Gastrocnemius medialis (tissue), 4 donors: ENCODE measurements at regions not wholly inside any gene's neighbourhood (a gene's known extent, or its start where the extent isn't known, plus 50 kb on each side); places are given as distances from the start of the nearest gene placed in this dataset.

Experiments used
- ATAC-seq, 2 donors: fragments of 150-250 bp; one replicate each; pipeline ENCODE4 v1.9.1; 2016
- DNase-seq, 2 donors: peaks; one replicate each; pipeline ENCODE4 v3.0.0-alpha.2; 2019
- H3K27ac ChIP-seq, 4 donors: fragments of 200-600 bp; sonication (generic); 1 replicate in 1 of 4; 2 replicates in 3 of 4; pipeline ENCODE4 v1.5.1; 2016 to 2018; ENCODE audit warnings: mild to moderate bottlenecking in 2 of 4, moderate library complexity in 1 of 4
- H3K27me3 ChIP-seq, 3 donors: fragments of 200-600 bp; sonication (generic) in 2 of 3; 1 replicate in 1 of 3; 2 replicates in 2 of 3; pipeline versions ENCODE4 v1.5.1 to v1.6.0; 2016 to 2019; ENCODE audit warnings: mild to moderate bottlenecking in 1 of 3, moderate library complexity in 1 of 3
- H3K36me3 ChIP-seq, 2 donors: fragments of 200-600 bp; sonication (generic) in 1 of 2; one replicate each; pipeline ENCODE4 v1.5.1; 2017 to 2018
- H3K4me1 ChIP-seq, 2 donors: fragments of 200-600 bp; sonication (generic) in 1 of 2; one replicate each; pipeline ENCODE4 v1.5.1; 2016 to 2017; ENCODE audit warnings: mild to moderate bottlenecking in 2 of 2
- H3K4me3 ChIP-seq, 4 donors: fragments of 200-600 bp; sonication (generic) in 3 of 4; 1 replicate in 1 of 4; 2 replicates in 3 of 4; pipeline ENCODE4 v1.5.1; 2016 to 2019; ENCODE audit warnings: mild to moderate bottlenecking in 2 of 4
- H3K9me3 ChIP-seq, 3 donors: fragments of 200-600 bp; sonication (generic) in 2 of 3; 1 replicate in 1 of 3; 2 replicates in 2 of 3; pipeline ENCODE4 v1.5.1; 2016 to 2019
- POLR2A ChIP-seq, 2 donors: fragments of 450-650 bp; IDR thresholded peaks; one replicate each; pipeline ENCODE4 v1.6.1; 2017; ENCODE audit warnings: antibody characterized with exemption in 2 of 2, mild to moderate bottlenecking in 2 of 2, moderate library complexity in 2 of 2
- in situ Hi-C, 4 donors: fragments of 200-750 bp; cut with MboI; loops; one replicate each; pipeline versions ENCODE4 v1.15.0 to v1.8.0; 2017; ENCODE audit warnings: low sequenced_read_pairs in 4 of 4
- intact Hi-C: fragments of 100-400 bp; cut with DNase I; formaldehyde crosslinking; loops from one replicate; pipeline ENCODE4 v1.15.1; 2023; ENCODE audit warnings: low total_unique reads
- TF ChIP-seq, protein P1 (sequence below), 5 experiments: fragments of 450-650 bp in 3 of 5; fragments of 200-600 bp in 2 of 5; sonication (generic) in 2 of 5; IDR thresholded peaks in 4 of 5; conservative IDR thresholded peaks in 1 of 5; 1 replicate in 4 of 5; 2 replicates in 1 of 5; pipeline ENCODE4 v1.5.1; 2016 to 2019; ENCODE audit warnings: antibody characterized with exemption in 5 of 5, mild to moderate bottlenecking in 3 of 5, moderate library complexity in 3 of 5

DNA sequence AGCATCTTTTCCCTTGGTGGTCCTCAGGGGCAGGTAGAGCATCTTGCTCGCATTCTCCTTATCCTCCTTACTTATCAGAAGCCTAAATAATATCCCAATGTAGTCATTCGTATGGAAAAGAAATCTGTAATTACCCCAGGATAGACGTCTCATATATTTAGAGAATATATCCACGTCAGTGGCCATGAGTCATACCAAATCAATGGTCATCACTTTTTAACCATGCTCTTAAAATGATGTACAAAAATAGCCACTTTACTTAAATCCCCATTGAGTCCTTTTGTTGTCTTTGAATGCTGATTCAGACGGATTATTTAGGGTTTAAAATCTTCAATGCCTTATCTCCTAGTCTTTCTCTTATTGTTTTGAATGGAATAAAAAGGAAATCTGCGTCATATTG is 231.7 kb upstream of the STXBP5 start:
- DNase-seq: no peak
- Histone ChIP-seq H3K4me1 (peaks cover 0 to 2% of the 10 kb centered on the region in 2 donors), H3K27me3 (no peaks in the 10 kb centered on the region), H3K4me3 (no peak overlapping the region), H3K27ac (no peak overlapping the region), H3K9me3 (no peaks in the 10 kb centered on the region), H3K36me3 (no peaks in the 10 kb centered on the region)
- in situ Hi-C loops (no loop called here), intact Hi-C loops (no loop called here)
- ATAC-seq: no peak
- TF ChIP-seq POLR2A (IDR thresholded peaks at IDR 0.05): no peak
- TF ChIP-seq, protein P1, sequence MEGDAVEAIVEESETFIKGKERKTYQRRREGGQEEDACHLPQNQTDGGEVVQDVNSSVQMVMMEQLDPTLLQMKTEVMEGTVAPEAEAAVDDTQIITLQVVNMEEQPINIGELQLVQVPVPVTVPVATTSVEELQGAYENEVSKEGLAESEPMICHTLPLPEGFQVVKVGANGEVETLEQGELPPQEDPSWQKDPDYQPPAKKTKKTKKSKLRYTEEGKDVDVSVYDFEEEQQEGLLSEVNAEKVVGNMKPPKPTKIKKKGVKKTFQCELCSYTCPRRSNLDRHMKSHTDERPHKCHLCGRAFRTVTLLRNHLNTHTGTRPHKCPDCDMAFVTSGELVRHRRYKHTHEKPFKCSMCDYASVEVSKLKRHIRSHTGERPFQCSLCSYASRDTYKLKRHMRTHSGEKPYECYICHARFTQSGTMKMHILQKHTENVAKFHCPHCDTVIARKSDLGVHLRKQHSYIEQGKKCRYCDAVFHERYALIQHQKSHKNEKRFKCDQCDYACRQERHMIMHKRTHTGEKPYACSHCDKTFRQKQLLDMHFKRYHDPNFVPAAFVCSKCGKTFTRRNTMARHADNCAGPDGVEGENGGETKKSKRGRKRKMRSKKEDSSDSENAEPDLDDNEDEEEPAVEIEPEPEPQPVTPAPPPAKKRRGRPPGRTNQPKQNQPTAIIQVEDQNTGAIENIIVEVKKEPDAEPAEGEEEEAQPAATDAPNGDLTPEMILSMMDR (IDR thresholded peaks at IDR 0.05 in 4 of 5, conservative IDR thresholded peaks at IDR 0.05 in 1 of 5): no peak

DNA sequence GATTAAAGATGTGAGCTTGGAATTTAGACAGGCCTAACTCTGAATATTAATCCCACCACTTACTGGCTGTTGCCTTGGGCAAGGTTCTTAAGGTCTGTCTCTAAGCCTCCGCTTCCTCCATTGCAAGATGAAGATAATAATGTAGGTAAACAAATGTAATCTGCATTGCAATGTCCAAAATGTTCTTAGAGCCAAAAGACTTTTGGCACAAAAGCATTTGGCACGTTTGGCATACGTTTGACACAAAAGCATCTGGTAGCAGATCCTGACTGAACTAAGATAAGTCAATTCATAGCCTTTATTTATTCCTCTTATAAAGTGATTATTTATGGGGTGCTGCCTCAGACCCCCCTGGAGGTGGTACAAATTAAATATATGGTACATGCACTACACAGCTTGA is 229.9 kb upstream of the STXBP5 start:
- in situ Hi-C loops: no loop called here

DNA sequence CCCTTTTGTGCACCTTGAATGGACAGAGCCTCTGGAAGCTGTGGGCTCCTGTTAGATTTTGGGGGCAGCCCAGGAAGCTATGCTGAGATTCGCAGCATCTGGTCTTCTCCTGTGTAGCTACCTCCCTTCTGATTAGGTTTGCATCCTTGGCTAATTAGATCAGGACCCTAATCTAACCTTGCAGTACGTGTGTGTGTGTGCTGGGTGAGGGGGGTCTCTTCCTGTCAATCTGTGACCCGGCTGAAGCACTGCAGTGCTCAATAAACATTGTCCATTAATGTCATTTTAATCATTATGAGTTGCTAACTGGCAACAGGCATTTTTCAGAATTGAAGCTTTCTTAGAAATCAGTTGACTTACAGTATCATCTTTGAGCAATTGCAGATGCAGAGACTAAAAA is 229.1 kb upstream of the STXBP5 start:
- TF ChIP-seq POLR2A (IDR thresholded peaks at IDR 0.05): no peak
- TF ChIP-seq, protein P1 (IDR thresholded peaks at IDR 0.05 in 4 of 5, conservative IDR thresholded peaks at IDR 0.05 in 1 of 5): no peak
- ATAC-seq (no peak), DNase-seq (no peak)
- Histone ChIP-seq H3K27me3 (no peaks in the 10 kb centered on the region), H3K9me3 (no peaks in the 10 kb centered on the region), H3K27ac (no peak overlapping the region), H3K36me3 (no peaks in the 10 kb centered on the region), H3K4me3 (no peak overlapping the region), H3K4me1 (no peaks in the 10 kb centered on the region)
- in situ Hi-C loops: no loop called here
- intact Hi-C loops: no loop called here

More for the DNA sequence above, 229.9 kb upstream of the STXBP5 start:
- no peak for DNase-seq
- Histone ChIP-seq H3K4me3 (no peak overlapping the region), H3K27ac (no peak overlapping the region), H3K27me3 (no peaks in the 10 kb centered on the region), H3K9me3 (no peaks in the 10 kb centered on the region), H3K4me1 (no peaks in the 10 kb centered on the region), H3K36me3 (no peaks in the 10 kb centered on the region)
- intact Hi-C loops: no loop called here
- ATAC-seq: no peak
- TF ChIP-seq, protein P1 (IDR thresholded peaks at IDR 0.05 in 4 of 5, conservative IDR thresholded peaks at IDR 0.05 in 1 of 5): no peak
- TF ChIP-seq POLR2A (IDR thresholded peaks at IDR 0.05): no peak

DNA sequence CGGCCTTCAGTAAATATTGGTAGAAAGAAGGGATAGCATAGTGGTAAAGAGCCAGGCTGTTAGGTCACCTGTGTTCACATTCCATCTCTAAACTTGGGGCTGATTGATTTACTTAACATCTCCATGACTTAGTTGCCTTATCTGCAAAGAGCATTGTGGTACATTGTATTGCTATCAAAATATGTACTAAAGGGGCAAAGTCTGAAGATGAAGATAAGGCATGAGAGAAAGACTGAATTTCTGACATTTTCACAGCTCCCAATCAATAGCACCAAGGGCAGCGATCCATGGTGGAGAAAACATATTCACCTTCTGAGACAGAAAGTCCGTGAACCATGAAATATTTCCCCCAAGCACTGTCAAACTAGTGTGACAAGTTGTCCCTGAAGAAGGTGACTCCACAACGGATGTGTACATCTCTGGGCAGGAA is 223.3 kb upstream of the STXBP5 start:
- no peak for TF ChIP-seq POLR2A (IDR thresholded peaks at IDR 0.05)
- TF ChIP-seq, protein P1 (IDR thresholded peaks at IDR 0.05 in 4 of 5, conservative IDR thresholded peaks at IDR 0.05 in 1 of 5): no peak
- DNase-seq: no peak
- H3K4me3 ChIP-seq: no peak overlapping the region
- no peaks in the 10 kb centered on the region for H3K36me3 ChIP-seq
- in situ Hi-C loops: no loop called here
- no peaks in the 10 kb centered on the region for H3K4me1 ChIP-seq
- no peak for ATAC-seq
- no peaks in the 10 kb centered on the region for H3K9me3 ChIP-seq
- intact Hi-C loops: no loop called here
- no peak overlapping the region for H3K27ac ChIP-seq
- no peaks in the 10 kb centered on the region for H3K27me3 ChIP-seq

DNA sequence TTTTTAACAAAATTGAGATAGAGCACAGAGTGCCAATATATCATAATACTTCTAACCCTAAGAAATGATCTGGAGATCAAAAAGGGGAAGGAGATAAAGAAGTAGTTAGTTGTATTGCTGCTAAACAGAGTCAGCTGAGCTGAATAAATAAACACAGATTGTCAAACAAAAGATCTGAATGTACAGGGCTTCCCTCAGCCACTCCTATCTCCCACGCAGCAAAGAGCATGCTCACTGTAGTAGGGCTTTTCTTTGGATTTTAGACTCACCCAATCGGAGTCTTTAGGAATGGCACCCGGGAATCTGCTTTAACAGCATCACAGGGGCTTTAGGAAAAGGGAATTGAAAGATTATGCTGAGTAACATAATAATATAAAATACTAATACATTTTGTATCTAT is 222.2 kb upstream of the STXBP5 start:
- Histone ChIP-seq H3K4me1 (no peaks in the 10 kb centered on the region), H3K4me3 (no peak overlapping the region), H3K27ac (no peak overlapping the region), H3K27me3 (no peaks in the 10 kb centered on the region), H3K36me3 (no peaks in the 10 kb centered on the region), H3K9me3 (no peaks in the 10 kb centered on the region)
- DNase-seq: no peak
- in situ Hi-C loops: no loop called here
- TF ChIP-seq, protein P1 (IDR thresholded peaks at IDR 0.05 in 4 of 5, conservative IDR thresholded peaks at IDR 0.05 in 1 of 5): no peak
- TF ChIP-seq POLR2A (IDR thresholded peaks at IDR 0.05): no peak
- intact Hi-C loops: no loop called here
- no peak for ATAC-seq
